H9 (cell line): ENCODE measurements at regions not wholly inside any gene's neighbourhood (a gene's known extent, or its start where the extent isn't known, plus 50 kb on each side); places are given as distances from the start of the nearest gene placed in this dataset.

Experiments
- DNase-seq: peaks from one replicate; pipeline ENCODE4 v3.0.0-alpha.2; 2017
- H2AFZ ChIP-seq: one replicate; pipeline ENCODE4 v1.6.1; 2013; ENCODE audit warnings: mild to moderate bottlenecking, low read length, control low read depth, moderate library complexity
- H2AK5ac ChIP-seq: 2 replicates; pipeline ENCODE4 v1.6.1; 2013; ENCODE audit warnings: low read length, control low read depth, mixed read lengths; ENCODE audit not compliant: insufficient read length
- H2BK120ac ChIP-seq: one replicate; pipeline ENCODE4 v1.6.1; 2013; ENCODE audit warnings: low read depth, mild to moderate bottlenecking, low read length, control low read depth, inconsistent platforms; ENCODE audit not compliant: poor library complexity, severe bottlenecking
- H2BK12ac ChIP-seq: 2 replicates; pipeline ENCODE4 v1.6.1; 2013; ENCODE audit warnings: low read length, control low read depth, mixed read lengths, low read depth; ENCODE audit not compliant: insufficient read length
- H2BK15ac ChIP-seq: 2 replicates; pipeline ENCODE4 v1.6.1; 2013; ENCODE audit warnings: low read depth, low read length, control low read depth
- H2BK20ac ChIP-seq: one replicate; pipeline ENCODE4 v1.6.1; 2013; ENCODE audit warnings: low read depth, mild to moderate bottlenecking, low read length, control low read depth, inconsistent platforms; ENCODE audit not compliant: poor library complexity, severe bottlenecking
- H2BK5ac ChIP-seq: 2 replicates; pipeline ENCODE4 v1.6.1; 2013; ENCODE audit warnings: low read length, control low read depth, mixed read lengths; ENCODE audit not compliant: insufficient read length
- H3K14ac ChIP-seq: 2 replicates; pipeline ENCODE4 v1.6.1; 2013; ENCODE audit warnings: low read length, control low read depth; ENCODE audit not compliant: insufficient read depth
- H3K18ac ChIP-seq: 2 replicates; pipeline ENCODE4 v1.6.1; 2013; ENCODE audit warnings: low read depth, mild to moderate bottlenecking, mixed read lengths, low read length, control low read depth; ENCODE audit not compliant: insufficient read length
- H3K23ac ChIP-seq: 2 replicates; pipeline ENCODE4 v1.6.1; 2013; ENCODE audit warnings: low read length, control low read depth, mixed read lengths, low read depth; ENCODE audit not compliant: insufficient read length
- H3K23me2 ChIP-seq: 2 replicates; pipeline ENCODE4 v1.6.1; 2013; ENCODE audit warnings: low read depth, mild to moderate bottlenecking, mixed read lengths, low read length, control low read depth; ENCODE audit not compliant: insufficient read length, poor library complexity, severe bottlenecking
- H3K27ac ChIP-seq: 2 replicates; pipeline ENCODE4 v1.5.1; 2013; ENCODE audit warnings: low read length, control low read depth, mixed read lengths, low read depth; ENCODE audit not compliant: insufficient read length
- H3K27me3 ChIP-seq: 2 replicates; pipeline ENCODE4 v1.6.1; 2013; ENCODE audit warnings: low read length, control low read depth, inconsistent platforms; ENCODE audit not compliant: insufficient read depth
- H3K4ac ChIP-seq: 2 replicates; pipeline ENCODE4 v1.6.1; 2013; ENCODE audit warnings: low read depth, mild to moderate bottlenecking, control low read depth, inconsistent platforms, low read length, moderate library complexity
- H3K4me1 ChIP-seq: 2 replicates; pipeline ENCODE4 v1.6.1; 2013; ENCODE audit warnings: low read length, control low read depth, inconsistent platforms; ENCODE audit not compliant: insufficient read depth
- H3K4me2 ChIP-seq: 2 replicates; pipeline ENCODE4 v1.6.1; 2013; ENCODE audit warnings: low read length, control low read depth, mixed read lengths; ENCODE audit not compliant: insufficient read length, insufficient read depth
- H3K56ac ChIP-seq: 2 replicates; pipeline ENCODE4 v1.6.1; 2013; ENCODE audit warnings: low read depth, mild to moderate bottlenecking, mixed read lengths, low read length, control low read depth; ENCODE audit not compliant: insufficient read length
- H3K79me1 ChIP-seq: 2 replicates; pipeline ENCODE4 v1.6.1; 2013; ENCODE audit warnings: low read depth, mild to moderate bottlenecking, moderate library complexity, low read length, control low read depth, inconsistent platforms; ENCODE audit not compliant: insufficient read depth, poor library complexity, severe bottlenecking
- H3K79me2 ChIP-seq: 2 replicates; pipeline ENCODE4 v1.6.1; 2013; ENCODE audit warnings: low read length, control low read depth, inconsistent platforms; ENCODE audit not compliant: insufficient read depth
- H3K9ac ChIP-seq: 2 replicates; pipeline ENCODE4 v1.6.1; 2013; ENCODE audit warnings: low read length, control low read depth, mixed read lengths; ENCODE audit not compliant: insufficient read length; ENCODE audit errors: extremely low read depth
- H3K9me3 ChIP-seq: one replicate; pipeline ENCODE4 v1.6.1; 2013; ENCODE audit warnings: low read depth, low read length, inconsistent platforms; ENCODE audit not compliant: control insufficient read depth
- H3T11ph ChIP-seq: one replicate; pipeline ENCODE4 v1.6.1; 2013; ENCODE audit warnings: mild to moderate bottlenecking, low read length, control low read depth, inconsistent platforms
- H4K20me1 ChIP-seq: one replicate; pipeline ENCODE4 v1.6.1; 2013; ENCODE audit not compliant: control insufficient read depth, insufficient read length, insufficient read depth
- H4K5ac ChIP-seq: 2 replicates; pipeline ENCODE4 v1.6.1; 2013; ENCODE audit warnings: low read depth, mild to moderate bottlenecking, mixed read lengths, low read length, control low read depth; ENCODE audit not compliant: insufficient read length
- H4K8ac ChIP-seq: replicated peaks from 2 replicates; pipeline ENCODE4 v1.6.1; 2013; ENCODE audit warnings: low read length, control low read depth, mixed read lengths, low read depth; ENCODE audit not compliant: insufficient read length
- H4K91ac ChIP-seq: 2 replicates; pipeline ENCODE4 v1.6.1; 2013; ENCODE audit warnings: low read depth, mild to moderate bottlenecking, moderate library complexity, mixed read lengths, low read length, control low read depth; ENCODE audit not compliant: insufficient read length
- H3K27ac Mint-ChIP-seq, 3 experiments: 2 replicates in 2 of 3; 3 replicates in 1 of 3; pipeline ENCODE4 v1.8.0; 2020 to 2021; ENCODE audit warnings: mixed read lengths in 3 of 3, mild to moderate bottlenecking in 1 of 3, moderate library complexity in 1 of 3
- H3K27me3 Mint-ChIP-seq: 2 replicates; pipeline ENCODE4 v1.8.0; 2021; ENCODE audit warnings: low read depth, mild to moderate bottlenecking, moderate library complexity, mixed read lengths
- H3K36me3 Mint-ChIP-seq, 3 experiments: 2 replicates in 2 of 3; 3 replicates in 1 of 3; pipeline ENCODE4 v1.8.0; 2020 to 2021; ENCODE audit warnings: low read depth in 3 of 3, mixed read lengths in 3 of 3; ENCODE audit not compliant: insufficient read depth in 1 of 3
- H3K4me1 Mint-ChIP-seq, 2 experiments: 2 replicates each; pipeline ENCODE4 v1.8.0; 2020; ENCODE audit warnings: mixed read lengths in 2 of 2
- H3K4me3 Mint-ChIP-seq, 2 experiments: 2 replicates in 1 of 2; 3 replicates in 1 of 2; pipeline ENCODE4 v1.8.0; 2020 to 2021; ENCODE audit warnings: mild to moderate bottlenecking in 2 of 2, mixed read lengths in 2 of 2, moderate library complexity in 1 of 2
- H3K9me3 Mint-ChIP-seq, 2 experiments: 2 replicates in 1 of 2; 3 replicates in 1 of 2; pipeline ENCODE4 v1.8.0; 2020; ENCODE audit warnings: mild to moderate bottlenecking in 2 of 2, mixed read lengths in 2 of 2, moderate library complexity in 1 of 2
- CTCF ChIP-seq: fragments of 200-600 bp; sonication (generic); conservative IDR thresholded peaks from 3 replicates; pipeline ENCODE4 v1.8.0; 2021; ENCODE audit warnings: antibody characterized with exemption, mild to moderate bottlenecking
- WGBS: extraction: QIAGEN DNeasy Blood & Tissue Kit; methylation state at CpG from one replicate; pipeline ENCODE4 v1.1.7; 2013; ENCODE audit warnings: missing lambda C conversion rate, low lambda C conversion rate, mixed read lengths; ENCODE audit not compliant: insufficient read length; ENCODE audit errors: extremely low coverage; 5-methylcytosine and 5-hydroxymethylcytosine counted together

DNA sequence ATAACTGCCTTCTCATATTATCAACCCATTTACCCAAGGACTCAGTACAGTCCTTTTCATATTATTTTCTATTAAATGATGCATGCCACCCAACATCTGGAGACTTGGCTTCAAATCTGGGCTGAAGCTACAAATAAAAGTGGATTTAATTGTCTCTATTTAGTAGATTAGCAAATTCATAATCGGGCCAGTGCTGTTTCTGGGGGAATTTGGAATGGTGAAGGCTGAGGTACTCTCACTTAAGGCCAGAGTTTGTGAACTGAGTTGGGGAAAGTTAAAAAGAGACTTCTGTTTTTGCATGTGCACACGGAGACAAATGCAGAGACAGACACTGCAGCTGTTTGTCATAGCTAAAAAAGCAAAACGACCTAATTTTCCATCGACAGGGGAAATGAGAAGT lies 100.9 kb downstream of the PFDN4 start:
- DNase-seq: no peak
- no peak overlapping the region for H3K9ac ChIP-seq
- no peak overlapping the region for H2BK20ac ChIP-seq
- no peaks in the 10 kb centered on the region for H3K27me3 Mint-ChIP-seq
- no peak overlapping the region for H3K56ac ChIP-seq
- no peaks in the 10 kb centered on the region for H3K79me1 ChIP-seq
- H4K91ac ChIP-seq: no peak overlapping the region
- WGBS: no CpG with 5 or more reads among the region's 4 CpGs
- no peak overlapping the region for H3K27ac Mint-ChIP-seq
- no peaks in the 10 kb centered on the region for H3K79me2 ChIP-seq
- no peak overlapping the region for H3K23ac ChIP-seq
- H2AFZ ChIP-seq: no peak overlapping the region
- no peak overlapping the region for H4K8ac ChIP-seq
- no peak overlapping the region for H3K18ac ChIP-seq
- H3K4me1 Mint-ChIP-seq: peaks cover 2 to 3% of the 10 kb centered on the region in 2 experiments; a peak in 2 of 4 replicates
- no peak overlapping the region for H2AK5ac ChIP-seq
- H3K27me3 ChIP-seq: no peaks in the 10 kb centered on the region
- no peaks in the 10 kb centered on the region; a peak in 1 of 7 replicates for H3K36me3 Mint-ChIP-seq
- no peak for TF ChIP-seq CTCF
- no peak overlapping the region for H3K4me3 Mint-ChIP-seq
- H3T11ph ChIP-seq: no peak overlapping the region
- H2BK5ac ChIP-seq: no peak overlapping the region
- H3K4ac ChIP-seq: no peak overlapping the region
- no peaks in the 10 kb centered on the region for H3K9me3 Mint-ChIP-seq
- no peak overlapping the region for H2BK12ac ChIP-seq
- H3K14ac ChIP-seq: no peak overlapping the region
- no peaks in the 10 kb centered on the region for H3K9me3 ChIP-seq
- H4K20me1 ChIP-seq: no peaks in the 10 kb centered on the region
- H2BK120ac ChIP-seq: no peak overlapping the region
- no peaks in the 10 kb centered on the region for H3K23me2 ChIP-seq
- no peaks in the 10 kb centered on the region; the same call in 1 of the 2 replicates for H3K4me1 ChIP-seq
- H2BK15ac ChIP-seq: no peak overlapping the region
- H4K5ac ChIP-seq: no peak overlapping the region
- H3K27ac ChIP-seq: no peak overlapping the region
- H3K4me2 ChIP-seq: no peak overlapping the region
